HG02884 (cell line): ENCODE measurements at regions not wholly inside any gene's neighbourhood (a gene's known extent, or its start where the extent isn't known, plus 50 kb on each side); places are given as distances from the start of the nearest gene placed in this dataset.

Source experiments
- ATAC-seq: cut with Tn5 transposase; IDR thresholded peaks from one replicate; pipeline ENCODE4 v1.9.1; 2021; ENCODE audit warnings: mild to moderate bottlenecking, moderate library complexity; ENCODE audit not compliant: unreplicated experiment

GRCh38 chr4:176898791-176899190, 106.1 kb upstream of the VEGFC start:
- no peak for ATAC-seq

GRCh38 chr4:176902710-176903323, 110.1 kb upstream of the VEGFC start:
- ATAC-seq, result peak; percentile 96

GRCh38 chr4:176906709-176907108, 114.0 kb upstream of the VEGFC start:
- ATAC-seq, result no peak

GRCh38 chr4:176910646-176911045, 117.9 kb upstream of the VEGFC start:
- no peak for ATAC-seq

GRCh38 chr4:176919631-176920030, 126.9 kb upstream of the VEGFC start:
- ATAC-seq, result no peak

GRCh38 chr4:176920694-176921093, 128.0 kb upstream of the VEGFC start:
- ATAC-seq, result no peak

GRCh38 chr4:176921256-176921655, 128.5 kb upstream of the VEGFC start:
- ATAC-seq, result no peak

GRCh38 chr4:176924238-176924637, 131.5 kb upstream of the VEGFC start:
- ATAC-seq, result no peak

GRCh38 chr4:176925962-176926361, 133.2 kb upstream of the VEGFC start:
- no peak for ATAC-seq

- ATAC-seq, result no peak
Observed at GRCh38 chr4:176927117-176927516, 134.4 kb upstream of the VEGFC start.

GRCh38 chr4:176927664-176928063, 134.9 kb upstream of the VEGFC start:
- ATAC-seq, result no peak

- no peak for ATAC-seq
Observed at GRCh38 chr4:176939445-176939844, 146.7 kb upstream of the VEGFC start.

GRCh38 chr4:176945334-176945733, 152.6 kb upstream of the VEGFC start:
- ATAC-seq, result no peak

- no peak for ATAC-seq
Observed at GRCh38 chr4:176949029-176949428, 156.3 kb upstream of the VEGFC start.

GRCh38 chr4:176953021-176953420, 160.3 kb upstream of the VEGFC start:
- no peak for ATAC-seq

- ATAC-seq, result no peak
Observed at GRCh38 chr4:176957353-176958118, 164.8 kb upstream of the VEGFC start.

- no peak for ATAC-seq
Observed at GRCh38 chr4:176959980-176960379, 167.3 kb upstream of the VEGFC start.

- ATAC-seq, result no peak
Observed at GRCh38 chr4:176963121-176963520, 170.4 kb upstream of the VEGFC start.

GRCh38 chr4:176964116-176964691, 171.5 kb upstream of the VEGFC start:
- peak; percentile 48 for ATAC-seq

- no peak for ATAC-seq
Observed at GRCh38 chr4:176967586-176967985, 174.9 kb upstream of the VEGFC start.

GRCh38 chr4:176968094-176968493, 175.4 kb upstream of the VEGFC start:
- no peak for ATAC-seq

GRCh38 chr4:176969011-176969410, 176.3 kb upstream of the VEGFC start:
- ATAC-seq, result no peak
